ENCODE measurements at regions not wholly inside any gene's neighbourhood (a gene's known extent, or its start where the extent isn't known, plus 50 kb on each side); places are given as distances from the start of the nearest gene placed in this dataset.

DNA sequence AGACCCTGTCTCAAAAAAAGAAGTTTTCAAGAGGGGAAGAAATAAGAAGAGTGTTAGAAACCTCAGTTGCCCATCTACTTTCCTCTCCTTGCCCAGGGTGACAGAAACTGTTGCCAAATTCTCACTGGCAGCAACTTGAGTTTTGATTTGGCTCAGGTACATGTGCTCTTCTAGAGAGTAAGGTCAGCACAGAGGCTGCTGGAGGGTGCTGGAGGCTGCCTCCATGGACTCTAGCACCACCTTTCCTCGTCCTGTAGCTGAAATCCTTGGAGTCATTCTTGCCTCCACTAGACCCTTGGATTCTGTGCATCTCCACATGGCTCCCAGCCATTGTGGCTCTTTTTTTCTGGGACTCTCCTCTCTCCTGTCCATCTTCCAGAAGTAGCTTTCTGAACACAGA lies 149.1 kb downstream of the TM9SF2 start:
- H3K27ac ChIP-seq, result no peak overlapping the region
- TF ChIP-seq ZFX (IDR thresholded peaks at IDR 0.05), result no peak
- TF ChIP-seq, protein P1, sequence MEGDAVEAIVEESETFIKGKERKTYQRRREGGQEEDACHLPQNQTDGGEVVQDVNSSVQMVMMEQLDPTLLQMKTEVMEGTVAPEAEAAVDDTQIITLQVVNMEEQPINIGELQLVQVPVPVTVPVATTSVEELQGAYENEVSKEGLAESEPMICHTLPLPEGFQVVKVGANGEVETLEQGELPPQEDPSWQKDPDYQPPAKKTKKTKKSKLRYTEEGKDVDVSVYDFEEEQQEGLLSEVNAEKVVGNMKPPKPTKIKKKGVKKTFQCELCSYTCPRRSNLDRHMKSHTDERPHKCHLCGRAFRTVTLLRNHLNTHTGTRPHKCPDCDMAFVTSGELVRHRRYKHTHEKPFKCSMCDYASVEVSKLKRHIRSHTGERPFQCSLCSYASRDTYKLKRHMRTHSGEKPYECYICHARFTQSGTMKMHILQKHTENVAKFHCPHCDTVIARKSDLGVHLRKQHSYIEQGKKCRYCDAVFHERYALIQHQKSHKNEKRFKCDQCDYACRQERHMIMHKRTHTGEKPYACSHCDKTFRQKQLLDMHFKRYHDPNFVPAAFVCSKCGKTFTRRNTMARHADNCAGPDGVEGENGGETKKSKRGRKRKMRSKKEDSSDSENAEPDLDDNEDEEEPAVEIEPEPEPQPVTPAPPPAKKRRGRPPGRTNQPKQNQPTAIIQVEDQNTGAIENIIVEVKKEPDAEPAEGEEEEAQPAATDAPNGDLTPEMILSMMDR (conservative IDR thresholded peaks at IDR 0.05), result no peak

DNA sequence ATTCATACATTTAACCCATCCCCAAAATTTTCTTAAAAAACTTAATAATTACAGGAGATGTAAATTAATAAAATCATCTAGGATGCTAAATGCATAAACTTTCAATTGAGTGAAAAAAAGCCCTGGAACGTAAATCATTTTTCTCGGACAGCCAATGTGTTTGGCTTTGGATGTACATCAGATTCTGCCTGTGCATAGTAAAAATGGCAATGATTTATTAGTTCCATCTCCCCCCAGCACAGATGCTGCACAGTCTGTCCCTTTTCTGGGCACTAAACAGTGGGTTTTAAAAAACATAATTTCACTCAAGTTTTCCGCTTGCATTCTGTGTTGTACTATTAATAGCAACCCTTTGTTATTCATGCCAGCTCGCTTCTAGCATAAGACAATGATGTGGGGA lies 147.7 kb downstream of the TM9SF2 start:
- no peak overlapping the region for H3K27ac ChIP-seq
- TF ChIP-seq, protein P1 (conservative IDR thresholded peaks at IDR 0.05), result no peak
- no peak for TF ChIP-seq ZFX (IDR thresholded peaks at IDR 0.05)

DNA sequence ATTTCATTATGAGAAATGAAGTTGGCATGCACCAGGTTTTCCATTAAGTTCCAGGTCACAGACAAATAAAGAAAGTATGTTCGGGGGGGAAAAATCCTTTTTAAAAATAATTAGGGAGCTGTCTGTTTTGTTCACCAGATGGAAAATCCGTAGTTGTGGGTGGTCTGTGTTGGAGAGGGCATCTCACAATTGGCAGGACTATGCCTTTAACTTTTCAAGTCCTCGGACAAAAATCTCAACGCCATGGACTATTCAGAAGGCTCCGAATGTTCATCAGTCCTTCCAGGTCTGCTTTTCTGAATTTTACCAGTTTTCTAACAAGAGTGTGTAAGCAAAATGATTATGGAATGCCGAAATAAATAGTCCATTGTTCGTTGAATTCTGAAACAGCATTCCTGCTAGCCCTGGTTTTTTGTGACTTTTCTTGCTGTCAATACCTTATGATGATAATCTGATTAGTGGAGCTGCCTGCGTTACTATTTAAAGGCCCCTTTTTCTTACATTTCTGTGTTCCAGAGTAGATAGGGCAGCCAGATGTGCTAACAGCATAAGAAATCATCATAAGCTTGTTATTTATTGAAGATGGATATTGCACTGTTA lies 146.9 kb downstream of the TM9SF2 start:
- no peak for TF ChIP-seq ZFX (IDR thresholded peaks at IDR 0.05)
- TF ChIP-seq, protein P1 (conservative IDR thresholded peaks at IDR 0.05), result no peak

DNA sequence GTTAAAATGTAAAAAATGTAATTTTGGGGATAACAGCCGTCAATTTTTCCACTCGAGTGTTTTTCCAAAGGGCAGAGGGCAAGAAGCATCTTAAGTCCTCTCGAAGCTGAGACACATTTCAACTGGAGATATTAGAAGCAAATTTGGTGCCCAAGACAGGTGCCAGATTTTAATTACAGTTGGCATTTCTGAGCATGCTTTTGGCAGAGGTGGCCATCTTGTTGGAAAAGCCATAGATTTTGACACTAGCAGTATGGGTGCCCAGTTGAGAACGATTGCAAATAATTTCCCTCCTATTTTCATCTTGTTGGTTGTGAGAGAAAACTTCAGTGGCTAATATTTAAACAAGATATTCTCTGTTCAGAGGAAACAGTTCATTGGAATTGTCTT lies 146.3 kb downstream of the TM9SF2 start:
- no peak overlapping the region for H3K27ac ChIP-seq
- TF ChIP-seq, protein P1 (conservative IDR thresholded peaks at IDR 0.05), result no peak
- no peak for TF ChIP-seq ZFX (IDR thresholded peaks at IDR 0.05)

More for the DNA sequence above, 146.9 kb downstream of the TM9SF2 start:
- H3K27ac ChIP-seq, result no peak overlapping the region

DNA sequence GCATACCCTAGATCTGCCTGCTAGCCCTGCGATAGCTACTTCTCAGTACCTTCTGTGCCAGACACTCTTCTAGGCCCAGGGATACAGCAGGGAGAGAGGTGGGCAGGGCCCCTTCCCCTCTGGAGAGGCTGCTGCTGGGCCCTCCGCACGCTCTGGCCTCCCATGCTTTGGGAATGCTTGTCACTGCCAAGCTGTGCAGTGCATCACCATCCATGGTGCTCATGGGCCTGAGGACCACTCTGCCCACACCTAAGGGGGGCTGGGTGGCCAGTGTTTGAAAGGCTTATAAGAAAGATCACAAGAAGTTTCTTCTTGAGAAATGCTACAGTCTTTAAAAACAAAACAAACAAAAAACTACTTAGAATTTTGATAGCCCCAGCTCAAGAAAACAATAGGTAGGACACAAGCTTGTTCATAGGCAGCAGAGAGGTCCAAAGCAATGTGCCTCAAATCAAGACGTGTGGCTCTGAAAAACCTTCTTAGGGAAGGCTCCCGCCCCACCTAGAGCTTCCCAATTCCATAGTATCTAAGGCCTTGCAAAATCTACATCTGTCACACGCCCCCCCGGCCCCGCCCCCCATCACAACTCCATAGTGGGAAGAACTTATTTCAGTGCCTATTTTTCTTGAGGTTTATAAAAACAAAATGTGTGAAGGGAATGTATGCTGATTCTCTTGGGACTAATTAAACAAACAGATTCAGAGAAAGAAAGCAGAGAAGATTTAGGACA lies 145.8 kb downstream of the TM9SF2 start:
- H3K27ac ChIP-seq, result no peak overlapping the region
- TF ChIP-seq, protein P1 (conservative IDR thresholded peaks at IDR 0.05), result no peak
- no peak for TF ChIP-seq ZFX (IDR thresholded peaks at IDR 0.05)

DNA sequence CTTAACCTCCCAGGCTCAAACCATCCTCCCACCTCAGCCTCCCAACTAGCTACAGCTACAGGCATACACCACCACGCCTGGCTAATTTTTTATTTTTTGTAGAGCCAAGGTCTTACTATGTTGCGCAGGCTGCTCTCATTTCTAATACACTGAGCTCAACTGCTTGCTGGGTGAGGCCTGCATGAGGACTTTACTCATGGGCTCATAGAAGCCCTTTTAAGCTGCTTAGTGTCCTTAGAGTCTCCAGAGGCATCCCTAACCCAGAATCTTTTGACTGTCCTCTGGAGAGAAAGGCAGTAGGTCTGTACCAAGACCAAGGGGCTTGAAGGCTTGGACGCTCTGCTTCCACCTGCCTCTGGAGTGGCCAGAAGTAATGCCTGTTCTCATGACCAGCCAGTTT lies 141.6 kb downstream of the TM9SF2 start:
- no peak overlapping the region for H3K27ac ChIP-seq
- TF ChIP-seq, protein P1 (conservative IDR thresholded peaks at IDR 0.05), result no peak
- no peak for TF ChIP-seq ZFX (IDR thresholded peaks at IDR 0.05)

DNA sequence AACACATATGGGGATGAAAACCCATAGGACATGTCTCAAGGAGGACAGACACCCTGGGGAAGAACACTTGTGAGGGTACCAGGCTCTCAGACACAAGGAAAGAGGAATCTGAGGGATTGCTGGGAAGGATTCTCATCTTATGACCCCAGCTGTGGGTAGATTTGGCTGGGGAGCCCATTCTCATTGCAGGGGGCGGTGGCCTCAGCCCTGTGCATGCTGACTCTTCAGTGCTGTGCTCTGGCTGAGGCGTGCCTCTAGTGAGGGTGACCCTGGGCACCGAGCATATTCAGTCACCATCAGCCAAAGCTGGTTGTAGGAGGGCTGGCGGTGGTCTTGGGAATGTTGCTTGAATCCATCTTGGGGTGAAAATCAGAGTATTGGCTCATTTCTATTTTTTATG lies 140.7 kb downstream of the TM9SF2 start:
- no peak for TF ChIP-seq ZFX (IDR thresholded peaks at IDR 0.05)
- TF ChIP-seq, protein P1 (conservative IDR thresholded peaks at IDR 0.05), result no peak
- no peak overlapping the region for H3K27ac ChIP-seq

All from C4-2B (cell line).